B cell (primary cell): ENCODE measurements at regions not wholly inside any gene's neighbourhood (a gene's known extent, or its start where the extent isn't known, plus 50 kb on each side); places are given as distances from the start of the nearest gene placed in this dataset.
"Not testable (repeated sequence)": the region's sequence is repeated elsewhere in the genome, so short reads cannot be mapped to it uniquely, and the experiment has no call there.

Source experiments
- ATAC-seq: fragments of 200-7000 bp; cut with Tn5 transposase; one replicate; pipeline ENCODE4 v1.10.0; 2021; ENCODE audit warnings: low read depth, mild to moderate bottlenecking, moderate number of reproducible peaks, moderate library complexity
- CTCF ChIA-PET: fragments of 350-600 bp; sonication (Branson Sonifier 250); formaldehyde crosslinking; loops from one replicate; lab custom pipeline; 2021; ENCODE audit warnings: antibody characterized with exemption, inconsistent platforms; lab: Charles Lee
- POLR2A ChIA-PET: fragments of 350-600 bp; sonication (Branson Sonifier 250); formaldehyde crosslinking; loops from one replicate; lab custom pipeline; 2021; ENCODE audit warnings: antibody characterized with exemption; lab: Charles Lee
- DNase-seq: peaks from one replicate; pipeline ENCODE4 v3.0.0; 2013
- H2AFZ ChIP-seq: 2 replicates; pipeline ENCODE4 v1.6.1; 2012; ENCODE audit warnings: mild to moderate bottlenecking, low read depth, low read length; ENCODE audit not compliant: insufficient read depth, poor library complexity, severe bottlenecking
- H3K27ac ChIP-seq, 2 donors: 1 replicate in 1 of 2; 2 replicates in 1 of 2; pipeline ENCODE4 v1.5.1; 2012 to 2013; ENCODE audit warnings: low read length in 2 of 2, mild to moderate bottlenecking in 2 of 2, moderate library complexity in 1 of 2
- H3K27me3 ChIP-seq, 4 experiments: fragments of 200-600 bp in 1 of 4; sonication (generic) in 1 of 4; replicated peaks in 1 of 4; 1 replicate in 2 of 4; 2 replicates in 2 of 4; pipeline versions ENCODE4 v1.6.1 to v1.7.0; 2013 to 2016; ENCODE audit warnings: low read length in 3 of 4, mild to moderate bottlenecking in 2 of 4, mixed read lengths in 1 of 4, moderate library complexity in 1 of 4; ENCODE audit not compliant: insufficient read depth in 4 of 4, control insufficient read depth in 3 of 4; ENCODE audit errors: control extremely low read depth in 1 of 4
- H3K36me3 ChIP-seq, 2 experiments: replicated peaks in 1 of 2; 1 replicate in 1 of 2; 2 replicates in 1 of 2; pipeline versions ENCODE4 v1.6.1 to v1.7.1; 2013; ENCODE audit warnings: low read length in 1 of 2; ENCODE audit not compliant: insufficient read depth in 2 of 2, control insufficient read depth in 1 of 2; ENCODE audit errors: control extremely low read depth in 1 of 2, extremely low read depth in 1 of 2
- H3K4me1 ChIP-seq, 2 donors: fragments of 200-600 bp in 1 of 2; sonication (generic) in 1 of 2; 1 replicate in 1 of 2; 2 replicates in 1 of 2; pipeline versions ENCODE4 v1.5.1 to v1.6.1; 2013 to 2017; ENCODE audit warnings: low read length in 2 of 2; ENCODE audit not compliant: control insufficient read depth in 2 of 2, insufficient read depth in 2 of 2
- H3K4me2 ChIP-seq: replicated peaks from 2 replicates; pipeline ENCODE3; 2012; ENCODE audit warnings: mild to moderate bottlenecking, low read depth, low read length; ENCODE audit not compliant: poor library complexity, severe bottlenecking
- H3K4me3 ChIP-seq, 5 experiments: fragments of 200-600 bp in 1 of 5; sonication (generic) in 1 of 5; 1 replicate in 3 of 5; 2 replicates in 2 of 5; pipeline versions ENCODE4 v1.5.1 to v1.7.0; 2011 to 2016; ENCODE audit warnings: low read length in 4 of 5, mild to moderate bottlenecking in 4 of 5, low read depth in 2 of 5, control low read depth in 1 of 5, moderate library complexity in 1 of 5; ENCODE audit not compliant: insufficient read depth in 1 of 5; ENCODE audit errors: control extremely low read depth in 1 of 5, extremely low read depth in 1 of 5
- H3K79me2 ChIP-seq: fragments of 200-600 bp; sonication (generic); one replicate; pipeline ENCODE4 v1.6.0; 2016; ENCODE audit warnings: low read length; ENCODE audit not compliant: control insufficient read depth, insufficient read depth
- H3K9ac ChIP-seq: fragments of 200-600 bp; sonication (generic); 2 replicates; pipeline ENCODE4 v1.6.1; 2017; ENCODE audit warnings: mild to moderate bottlenecking, low read length, moderate library complexity
- H3K9me3 ChIP-seq, 3 donors: one replicate each; pipeline versions ENCODE4 v1.6.1 to v1.7.1; 2013; ENCODE audit warnings: low read length in 2 of 3; ENCODE audit not compliant: control insufficient read depth in 2 of 3, insufficient read depth in 1 of 3; ENCODE audit errors: control extremely low read depth in 1 of 3
- H4K20me1 ChIP-seq: 2 replicates; pipeline ENCODE4 v1.6.0; 2012; ENCODE audit warnings: mild to moderate bottlenecking, low read length; ENCODE audit not compliant: insufficient read depth, control insufficient read depth, poor library complexity, severe bottlenecking
- H3K27ac Mint-ChIP-seq: one replicate; pipeline ENCODE4 v1.8.0; 2021; ENCODE audit warnings: mixed read lengths
- H3K27me3 Mint-ChIP-seq: one replicate; pipeline ENCODE4 v1.8.0; 2021; ENCODE audit warnings: mixed read lengths
- H3K4me1 Mint-ChIP-seq: one replicate; pipeline ENCODE4 v1.8.0; 2021; ENCODE audit warnings: mixed read lengths
- H3K4me3 Mint-ChIP-seq: one replicate; pipeline ENCODE4 v1.8.0; 2021; ENCODE audit warnings: mixed read lengths
- H3K9me3 Mint-ChIP-seq: one replicate; pipeline ENCODE4 v1.8.0; 2022; ENCODE audit warnings: mixed read lengths; ENCODE audit not compliant: insufficient read depth
- CTCF ChIP-seq: fragments of 200-600 bp; IDR thresholded peaks from one replicate; pipeline ENCODE4 v1.8.0; 2022; ENCODE audit warnings: antibody characterized with exemption, mild to moderate bottlenecking
- EZH2 ChIP-seq: IDR thresholded peaks from 2 replicates; pipeline ENCODE4 v1.6.1; 2012; ENCODE audit warnings: borderline replicate concordance, low read depth, mild to moderate bottlenecking, moderate library complexity, low read length; ENCODE audit not compliant: insufficient read depth, poor library complexity, severe bottlenecking
- WGBS: methylation state at CpG from one replicate; pipeline ENCODE4 v1.1.5; 2013; ENCODE audit warnings: missing lambda C conversion rate; ENCODE audit not compliant: insufficient coverage; 5-methylcytosine and 5-hydroxymethylcytosine counted together
- intact Hi-C: fragments of 100-400 bp; cut with micrococcal nuclease; formaldehyde crosslinking; loops from one replicate; pipeline ENCODE4 v1.10.0; 2022

DNA sequence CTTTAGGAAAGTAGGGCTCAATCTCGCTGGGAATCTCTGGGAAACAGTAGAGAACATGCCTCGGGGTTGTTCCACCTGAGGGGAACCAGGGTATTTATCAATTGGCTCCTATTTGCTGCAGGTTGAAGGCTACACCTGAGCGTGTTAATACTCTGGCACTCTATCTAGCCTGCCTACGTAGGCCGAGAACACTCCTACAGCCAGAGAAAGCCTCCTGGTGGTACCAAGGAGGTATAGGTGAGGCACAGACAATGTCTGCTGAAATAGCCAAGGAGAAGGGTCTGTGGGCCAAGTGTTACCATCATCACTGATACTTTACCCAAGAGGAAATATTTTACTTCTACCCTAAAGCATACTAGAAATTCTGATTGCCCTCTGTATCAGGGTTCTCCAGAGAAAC, 341.0 kb upstream of the UBE2E2 start:
- ChIA-PET POLR2A (no interaction called here), CTCF (no interaction called here)
- H3K79me2 ChIP-seq: no peaks in the 10 kb centered on the region
- H3K4me3 Mint-ChIP-seq: no peak overlapping the region
- no peaks in the 10 kb centered on the region for H3K27me3 Mint-ChIP-seq
- WGBS: 85% methylated on average over 2 of the region's 5 CpGs
- peaks cover 0 to 3% (median 0%) of the 10 kb centered on the region in 4 experiments for H3K27me3 ChIP-seq
- no peaks in the 10 kb centered on the region for H4K20me1 ChIP-seq
- H3K4me2 ChIP-seq: no peak overlapping the region
- H3K27ac Mint-ChIP-seq: no peak overlapping the region
- H3K4me1 ChIP-seq: no peaks in the 10 kb centered on the region
- no peak for TF ChIP-seq CTCF
- no peak for TF ChIP-seq EZH2
- H3K27ac ChIP-seq: no peak overlapping the region
- no peaks in the 10 kb centered on the region for H3K4me1 Mint-ChIP-seq
- no peaks in the 10 kb centered on the region for H3K36me3 ChIP-seq
- no peak overlapping the region for H2AFZ ChIP-seq
- H3K9me3 Mint-ChIP-seq: no peaks in the 10 kb centered on the region
- no peak overlapping the region for H3K4me3 ChIP-seq
- intact Hi-C loops: no loop called here
- H3K9me3 ChIP-seq: peaks cover 0 to 1% (median 0%) of the 10 kb centered on the region in 3 donors
- no peak overlapping the region for H3K9ac ChIP-seq
- DNase-seq: no peak
- no peak for ATAC-seq

GRCh38 chr3:22882834-22883233, 320.3 kb upstream of the UBE2E2 start:
- H3K27me3 Mint-ChIP-seq: peaks cover 26% of the 10 kb centered on the region
- CTCF ChIA-PET, H3K4me3 ChIP-seq, H3K9me3 Mint-ChIP-seq, H3K4me3 Mint-ChIP-seq, H3K27ac Mint-ChIP-seq, H3K27ac ChIP-seq, H3K9ac ChIP-seq, H3K4me1 ChIP-seq, H4K20me1 ChIP-seq, H3K4me2 ChIP-seq, H3K27me3 ChIP-seq, H3K36me3 ChIP-seq, H3K4me1 Mint-ChIP-seq, H3K79me2 ChIP-seq, H3K9me3 ChIP-seq, intact Hi-C loops, POLR2A ChIA-PET, H2AFZ ChIP-seq, ATAC-seq: not testable (repeated sequence)
- peak; percentile 9 for DNase-seq
- no CpG with 5 or more reads among the region's 2 CpGs for WGBS
